ENCODE measurements at regions not wholly inside any gene's neighbourhood (a gene's known extent, or its start where the extent isn't known, plus 50 kb on each side); places are given as distances from the start of the nearest gene placed in this dataset.

DNA sequence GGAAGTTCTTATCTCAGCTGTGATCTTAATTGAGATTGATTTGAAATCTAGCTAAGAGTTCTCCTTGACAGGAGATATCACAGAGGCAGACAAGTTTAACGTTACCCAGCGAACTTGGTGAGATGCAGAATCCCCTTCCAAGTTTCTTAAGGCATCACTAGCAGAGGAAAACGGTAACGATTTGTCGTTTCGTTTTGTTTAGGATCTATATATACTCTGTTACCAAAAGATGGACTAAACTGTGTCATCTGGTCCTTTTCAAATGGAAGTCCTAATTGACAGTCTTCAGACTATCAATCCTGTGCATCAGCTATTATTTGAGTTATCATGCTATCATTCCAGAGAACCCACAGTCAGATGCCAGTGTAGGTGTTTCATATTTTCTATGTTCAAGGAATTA lies 316.7 kb upstream of the SORCS1 start:
- Histone ChIP-seq H3K23me2 (ENCODE audit: low read depth, low read length) (no peaks in the 10 kb centered on the region), H4K5ac (ENCODE audit: insufficient read length, low read depth, low read length) (no peak overlapping the region), H2BK20ac (ENCODE audit: low read length) (no peak overlapping the region), H3K4me2 (ENCODE audit: insufficient read depth in 1 of 2, low read depth in 2 of 2, low read length in 2 of 2) (no peak overlapping the region), H2BK15ac (ENCODE audit: low read length) (no peak overlapping the region), H2AK5ac (ENCODE audit: low read depth, low read length) (no peak overlapping the region), H2AFZ (ENCODE audit: low read length) (no peak overlapping the region), H3K9ac (replicated peaks in 1 of 4; ENCODE audit: extremely low read depth in 1 of 4, low read depth in 3 of 4, low read length in 3 of 4) (no peak overlapping the region), H4K20me1 (replicated peaks in 1 of 2; ENCODE audit: control insufficient read depth in 1 of 2, insufficient read depth in 2 of 2, low read length in 2 of 2) (no peaks in the 10 kb centered on the region), H3K4me1 (replicated peaks in 1 of 4; ENCODE audit: control insufficient read depth in 3 of 4, insufficient read depth in 4 of 4, low read length in 3 of 4) (no peaks in the 10 kb centered on the region; a peak in 1 of 7 replicates), H3K27me3 (replicated peaks in 1 of 4; ENCODE audit: control insufficient read depth in 3 of 4, extremely low read depth in 1 of 4, insufficient read depth in 3 of 4, low read length in 3 of 4) (no peaks in the 10 kb centered on the region), H2BK5ac (ENCODE audit: low read depth, low read length) (no peak overlapping the region), H3K56ac (replicated peaks; ENCODE audit: insufficient read length, low read depth, low read length) (no peak overlapping the region), H3K23ac (ENCODE audit: insufficient read length) (no peak overlapping the region), H3K4ac (replicated peaks; ENCODE audit: insufficient read length, low read depth, low read length) (no peak overlapping the region), H3K18ac (ENCODE audit: extremely low read depth, low read length) (no peak overlapping the region), H4K8ac (ENCODE audit: extremely low read depth, insufficient read depth, low read length) (no peak overlapping the region), H3K9me3 (ENCODE audit: insufficient read depth in 2 of 2, low read depth in 1 of 2, low read length in 1 of 2) (peaks cover 0 to 4% of the 10 kb centered on the region in 2 experiments; a peak in 1 of 4 replicates), H4K91ac (replicated peaks; ENCODE audit: insufficient read length, low read length) (no peak overlapping the region), H3K27ac (ENCODE audit: low read depth, low read length) (no peak overlapping the region), H2BK120ac (replicated peaks; ENCODE audit: low read depth, low read length) (no peak overlapping the region), H3K79me1 (ENCODE audit: low read depth, low read length) (no peaks in the 10 kb centered on the region), H3K36me3 (ENCODE audit: control insufficient read depth in 2 of 4, insufficient read depth in 4 of 4, low read length in 3 of 4) (no peaks in the 10 kb centered on the region), H2BK12ac (ENCODE audit: low read depth, low read length) (no peak overlapping the region), H3K4me3 (ENCODE audit: extremely low read depth in 1 of 4, insufficient read depth in 2 of 4, low read depth in 3 of 4, low read length in 4 of 4) (no peak overlapping the region), H3K79me2 (ENCODE audit: control insufficient read depth in 1 of 2, insufficient read depth in 2 of 2, low read length in 2 of 2) (no peaks in the 10 kb centered on the region), H3K14ac (ENCODE audit: insufficient read length) (no peak overlapping the region)
- ChIA-PET CTCF (ENCODE audit: partially characterized antibody) (interaction anchor here (0.7 to 1.0 kb wide), 3 partner anchors 11 to 739 kb away, joined by 3 read pairs; no protein-coding TSS in a partner anchor), POLR2A (ENCODE audit: partially characterized antibody) (no interaction called here)
- FAIRE-seq (no peak), DNase-seq (ENCODE audit: low read depth in 1 of 2, low spot score in 2 of 2) (no peak)
- WGBS, 2 experiments (ENCODE audit: extremely low coverage in 1 of 2, insufficient coverage in 1 of 2, insufficient read length in 1 of 2, insufficient replicate concordance in 2 of 2, low coverage in 1 of 2, low lambda C conversion rate in 2 of 2, missing lambda C conversion rate in 1 of 2) = 92% methylated on average over 6 of the region's 6 CpGs; no CpG with 5 or more reads in 1 of the 2 experiments
- TF ChIP-seq BRCA1 (IDR thresholded peaks at IDR 0.05; ENCODE audit: low read depth, low read length) = no peak
- no peak for TF ChIP-seq SP1 (IDR thresholded peaks at IDR 0.05; ENCODE audit: low read depth, low read length)
- no peak for TF ChIP-seq KDM5A (IDR thresholded peaks at IDR 0.05; ENCODE audit: low read length)
- TF ChIP-seq CBX5 (IDR thresholded peaks at IDR 0.05; ENCODE audit: low read depth, low read length) = no peak
- no peak for TF ChIP-seq RXRA (IDR thresholded peaks at IDR 0.05; ENCODE audit: insufficient read depth, low read depth, low read length)
- TF ChIP-seq KDM4A (IDR thresholded peaks at IDR 0.05; ENCODE audit: low read depth, low read length, severe bottlenecking) = no peak
- TF ChIP-seq JUN (IDR thresholded peaks at IDR 0.05; ENCODE audit: low read depth, low read length) = no peak
- no peak for TF ChIP-seq SIX5 (IDR thresholded peaks at IDR 0.05; ENCODE audit: low read depth, low read length)
- TF ChIP-seq, protein P1, sequence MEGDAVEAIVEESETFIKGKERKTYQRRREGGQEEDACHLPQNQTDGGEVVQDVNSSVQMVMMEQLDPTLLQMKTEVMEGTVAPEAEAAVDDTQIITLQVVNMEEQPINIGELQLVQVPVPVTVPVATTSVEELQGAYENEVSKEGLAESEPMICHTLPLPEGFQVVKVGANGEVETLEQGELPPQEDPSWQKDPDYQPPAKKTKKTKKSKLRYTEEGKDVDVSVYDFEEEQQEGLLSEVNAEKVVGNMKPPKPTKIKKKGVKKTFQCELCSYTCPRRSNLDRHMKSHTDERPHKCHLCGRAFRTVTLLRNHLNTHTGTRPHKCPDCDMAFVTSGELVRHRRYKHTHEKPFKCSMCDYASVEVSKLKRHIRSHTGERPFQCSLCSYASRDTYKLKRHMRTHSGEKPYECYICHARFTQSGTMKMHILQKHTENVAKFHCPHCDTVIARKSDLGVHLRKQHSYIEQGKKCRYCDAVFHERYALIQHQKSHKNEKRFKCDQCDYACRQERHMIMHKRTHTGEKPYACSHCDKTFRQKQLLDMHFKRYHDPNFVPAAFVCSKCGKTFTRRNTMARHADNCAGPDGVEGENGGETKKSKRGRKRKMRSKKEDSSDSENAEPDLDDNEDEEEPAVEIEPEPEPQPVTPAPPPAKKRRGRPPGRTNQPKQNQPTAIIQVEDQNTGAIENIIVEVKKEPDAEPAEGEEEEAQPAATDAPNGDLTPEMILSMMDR (IDR thresholded peaks at IDR 0.05; ENCODE audit: control extremely low read depth in 1 of 3, insufficient read depth in 1 of 3, low read depth in 1 of 3, low read length in 3 of 3) = no peak
- TF ChIP-seq BCL11A (IDR thresholded peaks at IDR 0.05; ENCODE audit: low read depth in 2 of 2, low read length in 2 of 2) = no peak
- no peak for TF ChIP-seq CHD2 (IDR thresholded peaks at IDR 0.05; ENCODE audit: low read length)
- no peak for TF ChIP-seq RNF2 (IDR thresholded peaks at IDR 0.05; ENCODE audit: borderline replicate concordance, low read depth, low read length, missing control alignments, poor library complexity, severe bottlenecking)
